ENCODE measurements at regions not wholly inside any gene's neighbourhood (a gene's known extent, or its start where the extent isn't known, plus 50 kb on each side); places are given as distances from the start of the nearest gene placed in this dataset.

- TF ChIP-seq CTCF (IDR thresholded peaks at IDR 0.05; ENCODE audit: insufficient read depth, low read length, poor library complexity, severe bottlenecking), result no peak
- H3K36me3 ChIP-seq (ENCODE audit: control insufficient read depth, insufficient read depth, low read length), result no peaks in the 10 kb centered on the region
- H3K27me3 ChIP-seq (replicated peaks; ENCODE audit: control insufficient read depth, insufficient read depth, low read length), result no peaks in the 10 kb centered on the region
- no peak for DNase-seq (ENCODE audit: extremely low read depth, insufficient read length)
- H3K4me3 ChIP-seq (replicated peaks; ENCODE audit: low read depth, low read length), result no peak overlapping the region
Measured at GRCh38 chr18:30705943-30706342, 336.6 kb downstream of the DSC3 start.

GRCh38 chr18:30698571-30698970 is 344.0 kb downstream of the DSC3 start:
- H3K27me3 ChIP-seq (replicated peaks; ENCODE audit: control insufficient read depth, insufficient read depth, low read length), result no peaks in the 10 kb centered on the region
- no peak overlapping the region for H3K4me3 ChIP-seq (replicated peaks; ENCODE audit: low read depth, low read length)
- no peaks in the 10 kb centered on the region for H3K36me3 ChIP-seq (ENCODE audit: control insufficient read depth, insufficient read depth, low read length)
- DNase-seq (ENCODE audit: extremely low read depth, insufficient read length), result no peak
- no peak for TF ChIP-seq CTCF (IDR thresholded peaks at IDR 0.05; ENCODE audit: insufficient read depth, low read length, poor library complexity, severe bottlenecking)

GRCh38 chr18:30696201-30696600 is 346.3 kb downstream of the DSC3 start:
- no peak for DNase-seq (ENCODE audit: extremely low read depth, insufficient read length)
- H3K36me3 ChIP-seq (ENCODE audit: control insufficient read depth, insufficient read depth, low read length), result no peaks in the 10 kb centered on the region
- H3K27me3 ChIP-seq (replicated peaks; ENCODE audit: control insufficient read depth, insufficient read depth, low read length), result no peaks in the 10 kb centered on the region
- no peak overlapping the region for H3K4me3 ChIP-seq (replicated peaks; ENCODE audit: low read depth, low read length)
- no peak for TF ChIP-seq CTCF (IDR thresholded peaks at IDR 0.05; ENCODE audit: insufficient read depth, low read length, poor library complexity, severe bottlenecking)

DNA sequence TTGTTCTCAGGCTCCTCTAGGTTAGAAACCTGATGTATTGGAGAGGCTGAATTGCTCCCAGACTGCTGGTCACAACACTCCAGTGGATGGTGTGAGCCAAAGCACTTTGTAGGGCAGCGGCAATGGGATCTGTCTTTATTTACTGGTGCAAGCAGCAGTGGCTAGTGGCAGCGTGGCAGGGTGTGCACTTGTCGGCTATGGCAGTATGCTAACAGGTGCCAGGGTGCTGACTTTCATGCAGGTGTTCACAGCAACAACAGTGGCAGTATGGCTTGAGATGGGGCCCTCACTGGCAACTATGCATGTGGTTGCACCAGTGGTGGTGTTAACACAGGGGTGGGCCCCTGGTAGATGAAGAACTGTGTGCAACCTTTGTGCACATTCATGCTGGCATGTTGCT is 347.8 kb downstream of the DSC3 start:
- Histone ChIP-seq H3K36me3 (ENCODE audit: control insufficient read depth, insufficient read depth, low read length) (no peaks in the 10 kb centered on the region), H3K27me3 (replicated peaks; ENCODE audit: control insufficient read depth, insufficient read depth, low read length) (no peaks in the 10 kb centered on the region), H3K4me3 (replicated peaks; ENCODE audit: low read depth, low read length) (no peak overlapping the region)
- no peak for TF ChIP-seq CTCF (IDR thresholded peaks at IDR 0.05; ENCODE audit: insufficient read depth, low read length, poor library complexity, severe bottlenecking)
- DNase-seq (ENCODE audit: extremely low read depth, insufficient read length), result no peak

GRCh38 chr18:30689216-30689615 is 353.3 kb downstream of the DSC3 start:
- TF ChIP-seq CTCF (IDR thresholded peaks at IDR 0.05; ENCODE audit: insufficient read depth, low read length, poor library complexity, severe bottlenecking), result no peak
- Histone ChIP-seq H3K4me3 (replicated peaks; ENCODE audit: low read depth, low read length) (no peak overlapping the region), H3K36me3 (ENCODE audit: control insufficient read depth, insufficient read depth, low read length) (no peaks in the 10 kb centered on the region), H3K27me3 (replicated peaks; ENCODE audit: control insufficient read depth, insufficient read depth, low read length) (no peaks in the 10 kb centered on the region)
- DNase-seq (ENCODE audit: extremely low read depth, insufficient read length), result no peak

- no peaks in the 10 kb centered on the region for H3K27me3 ChIP-seq (replicated peaks; ENCODE audit: control insufficient read depth, insufficient read depth, low read length)
- no peak for TF ChIP-seq CTCF (IDR thresholded peaks at IDR 0.05; ENCODE audit: insufficient read depth, low read length, poor library complexity, severe bottlenecking)
- no peaks in the 10 kb centered on the region for H3K36me3 ChIP-seq (ENCODE audit: control insufficient read depth, insufficient read depth, low read length)
- H3K4me3 ChIP-seq (replicated peaks; ENCODE audit: low read depth, low read length), result no peak overlapping the region
- no peak for DNase-seq (ENCODE audit: extremely low read depth, insufficient read length)
Measured at GRCh38 chr18:30687501-30687900, 355.0 kb downstream of the DSC3 start.
